ENCODE measurements at regions not wholly inside any gene's neighbourhood (a gene's known extent, or its start where the extent isn't known, plus 50 kb on each side); places are given as distances from the start of the nearest gene placed in this dataset.

DNA sequence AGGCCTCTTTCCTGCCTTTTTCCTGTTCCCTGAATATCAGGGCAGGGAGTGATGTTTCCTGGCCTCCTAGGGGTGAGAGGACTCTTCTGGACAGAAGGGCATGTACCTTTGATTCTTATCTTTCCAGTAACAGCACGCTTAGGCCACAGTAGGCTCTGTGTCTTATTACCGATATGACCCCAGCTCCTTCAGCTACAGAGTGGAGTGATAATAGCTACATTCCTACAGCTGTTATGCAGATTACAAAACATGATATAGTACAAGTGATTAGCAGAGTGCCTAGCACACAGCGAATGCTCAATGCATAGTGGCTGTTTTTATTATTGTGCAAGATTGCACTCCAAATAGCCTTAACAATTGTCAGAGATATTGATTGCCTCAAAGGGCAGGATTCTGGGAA, 574.2 kb downstream of the CCSER2 start:
- TF ChIP-seq, protein P1, sequence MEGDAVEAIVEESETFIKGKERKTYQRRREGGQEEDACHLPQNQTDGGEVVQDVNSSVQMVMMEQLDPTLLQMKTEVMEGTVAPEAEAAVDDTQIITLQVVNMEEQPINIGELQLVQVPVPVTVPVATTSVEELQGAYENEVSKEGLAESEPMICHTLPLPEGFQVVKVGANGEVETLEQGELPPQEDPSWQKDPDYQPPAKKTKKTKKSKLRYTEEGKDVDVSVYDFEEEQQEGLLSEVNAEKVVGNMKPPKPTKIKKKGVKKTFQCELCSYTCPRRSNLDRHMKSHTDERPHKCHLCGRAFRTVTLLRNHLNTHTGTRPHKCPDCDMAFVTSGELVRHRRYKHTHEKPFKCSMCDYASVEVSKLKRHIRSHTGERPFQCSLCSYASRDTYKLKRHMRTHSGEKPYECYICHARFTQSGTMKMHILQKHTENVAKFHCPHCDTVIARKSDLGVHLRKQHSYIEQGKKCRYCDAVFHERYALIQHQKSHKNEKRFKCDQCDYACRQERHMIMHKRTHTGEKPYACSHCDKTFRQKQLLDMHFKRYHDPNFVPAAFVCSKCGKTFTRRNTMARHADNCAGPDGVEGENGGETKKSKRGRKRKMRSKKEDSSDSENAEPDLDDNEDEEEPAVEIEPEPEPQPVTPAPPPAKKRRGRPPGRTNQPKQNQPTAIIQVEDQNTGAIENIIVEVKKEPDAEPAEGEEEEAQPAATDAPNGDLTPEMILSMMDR (IDR thresholded peaks at IDR 0.05; ENCODE audit: insufficient read depth, low read depth, low read length): no peak
- no peak for TF ChIP-seq EZH2 (IDR thresholded peaks at IDR 0.05; ENCODE audit: insufficient read depth, low read length)
